ENCODE measurements at regions not wholly inside any gene's neighbourhood (a gene's known extent, or its start where the extent isn't known, plus 50 kb on each side); places are given as distances from the start of the nearest gene placed in this dataset.
"Not testable (repeated sequence)": the region's sequence is repeated elsewhere in the genome, so short reads cannot be mapped to it uniquely, and the experiment has no call there.

DNA sequence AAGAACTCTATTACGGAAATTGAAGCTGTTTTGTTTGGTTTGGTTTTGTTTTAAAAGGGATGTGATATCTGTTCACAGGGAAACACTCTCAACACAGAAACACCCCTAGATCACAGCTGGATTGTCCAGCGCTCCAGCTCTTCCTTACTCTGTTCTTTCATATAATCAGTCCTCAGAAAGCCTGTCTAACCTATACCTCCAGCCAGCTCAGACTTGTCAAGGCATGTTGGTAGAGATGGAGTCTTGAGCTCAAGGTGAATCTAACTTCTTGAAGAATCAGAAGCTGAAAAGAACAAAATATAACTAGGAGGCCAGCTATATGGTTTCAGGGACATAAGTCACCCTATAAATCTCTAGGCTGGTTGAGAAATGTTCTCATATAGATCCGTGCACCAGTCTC is 110.2 kb upstream of the EPHA3 start:
- no peak for TF ChIP-seq CTCF (IDR thresholded peaks at IDR 0.05; ENCODE audit: insufficient read depth, missing control alignments)
- DNase-seq (ENCODE audit: insufficient read length, low spot score) = no peak
- FAIRE-seq = no peak

DNA sequence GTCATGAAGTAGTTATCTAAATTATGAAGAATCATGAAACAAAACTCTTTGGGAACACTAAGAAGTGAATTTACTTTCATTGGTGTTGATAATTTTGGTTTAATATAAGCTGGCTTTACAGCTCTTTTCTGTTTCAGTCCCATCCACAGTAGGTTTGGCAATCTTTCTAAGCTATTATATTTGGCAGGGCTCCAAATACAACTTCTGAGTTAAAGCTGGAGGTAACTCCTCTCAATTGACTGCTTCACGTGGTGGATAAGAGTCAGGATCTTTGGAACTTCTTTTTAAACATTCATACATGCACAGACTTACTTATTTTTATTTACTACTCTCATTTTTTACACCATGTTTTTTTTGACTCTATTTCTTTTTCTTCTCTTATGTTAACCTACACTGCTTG is 106.5 kb upstream of the EPHA3 start:
- no peak for DNase-seq (ENCODE audit: insufficient read length, low spot score)
- FAIRE-seq = no peak
- no peak for TF ChIP-seq CTCF (IDR thresholded peaks at IDR 0.05; ENCODE audit: insufficient read depth, missing control alignments)

DNA sequence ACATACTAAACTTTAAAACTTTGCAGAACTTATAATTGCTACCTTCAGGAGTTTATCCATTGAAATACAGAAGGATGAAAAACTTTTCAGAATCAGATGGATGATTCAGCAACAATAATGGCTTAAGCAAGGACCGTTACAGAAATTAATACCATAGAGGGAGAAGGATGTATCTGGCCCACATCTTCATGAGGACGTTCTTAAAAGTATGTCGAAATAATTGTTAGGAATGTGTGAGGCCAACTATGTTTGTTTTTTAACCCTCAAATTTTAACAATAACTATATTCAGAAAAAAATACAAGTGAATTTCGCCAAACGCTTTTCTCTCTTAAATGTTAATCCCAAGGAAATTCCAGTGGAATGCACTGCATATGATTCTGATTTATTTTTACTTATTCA is 105.2 kb upstream of the EPHA3 start:
- no peak for TF ChIP-seq CTCF (IDR thresholded peaks at IDR 0.05; ENCODE audit: insufficient read depth, missing control alignments)
- FAIRE-seq (no peak), DNase-seq (ENCODE audit: insufficient read length, low spot score) (no peak)

GRCh38 chr3:89013536-89013935 is 93.9 kb upstream of the EPHA3 start:
- FAIRE-seq = no peak
- no peak for TF ChIP-seq CTCF (IDR thresholded peaks at IDR 0.05; ENCODE audit: insufficient read depth, missing control alignments)
- DNase-seq (ENCODE audit: insufficient read length, low spot score) = no peak

- DNase-seq (ENCODE audit: insufficient read length, low spot score) (no peak), FAIRE-seq (no peak)
- no peak for TF ChIP-seq CTCF (IDR thresholded peaks at IDR 0.05; ENCODE audit: insufficient read depth, missing control alignments)
Observed at GRCh38 chr3:89017531-89017930, 89.9 kb upstream of the EPHA3 start.

DNA sequence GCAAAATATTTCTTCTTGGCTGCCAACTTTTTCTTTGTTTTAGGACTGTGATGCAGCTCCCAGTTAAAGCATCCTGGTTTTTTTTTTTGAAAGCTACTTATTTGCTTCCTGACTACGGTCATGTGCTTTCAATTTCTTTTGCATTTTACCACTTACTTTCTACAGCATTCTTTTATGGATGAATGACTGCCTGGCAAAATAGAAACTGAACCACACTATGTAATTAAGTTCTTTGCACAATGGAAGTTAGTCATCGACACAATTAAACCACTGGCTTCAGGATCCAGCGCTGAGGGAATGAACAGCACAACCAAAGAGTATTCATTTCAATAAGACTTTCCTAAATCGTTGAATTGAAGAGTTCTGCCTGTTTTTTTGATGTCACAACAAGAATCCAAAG is 82.2 kb upstream of the EPHA3 start:
- TF ChIP-seq CTCF (IDR thresholded peaks at IDR 0.05; ENCODE audit: insufficient read depth, missing control alignments) = no peak
- DNase-seq (ENCODE audit: insufficient read length, low spot score) (no peak), FAIRE-seq (no peak)

DNA sequence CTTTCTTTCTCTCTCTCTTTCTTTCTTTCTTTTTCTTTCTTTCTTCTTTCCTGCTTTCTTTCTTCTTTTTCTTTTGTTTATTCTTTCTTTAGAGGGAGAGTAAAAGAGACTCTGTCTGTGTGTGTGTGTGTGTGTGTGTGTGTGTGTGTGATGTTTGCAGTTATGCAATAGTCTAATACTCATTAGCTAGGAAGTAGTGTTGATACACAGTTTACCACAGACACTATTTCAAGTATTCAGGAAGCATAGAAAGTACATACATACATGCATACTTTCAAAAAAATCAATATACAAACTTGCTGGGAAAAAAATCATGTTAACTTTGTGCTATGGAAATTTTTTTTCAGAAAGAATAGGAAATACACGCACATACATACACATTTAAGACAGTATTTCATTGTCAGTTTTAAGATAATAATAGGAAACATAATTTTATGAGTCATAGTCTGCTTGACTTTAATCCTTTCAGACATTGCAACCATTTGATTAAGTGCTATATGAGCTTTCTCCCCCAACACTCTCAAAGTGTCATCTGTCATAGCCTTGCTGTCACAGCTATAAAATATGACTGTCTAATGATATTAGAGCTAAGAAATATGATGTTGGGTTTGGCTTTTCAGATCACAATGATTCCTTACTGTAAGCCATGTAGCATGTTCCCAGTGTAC is 74.9 kb upstream of the EPHA3 start:
- DNase-seq (ENCODE audit: insufficient read length, low spot score) (no peak), FAIRE-seq (no peak)
- TF ChIP-seq CTCF (IDR thresholded peaks at IDR 0.05; ENCODE audit: insufficient read depth, missing control alignments) = no peak

DNA sequence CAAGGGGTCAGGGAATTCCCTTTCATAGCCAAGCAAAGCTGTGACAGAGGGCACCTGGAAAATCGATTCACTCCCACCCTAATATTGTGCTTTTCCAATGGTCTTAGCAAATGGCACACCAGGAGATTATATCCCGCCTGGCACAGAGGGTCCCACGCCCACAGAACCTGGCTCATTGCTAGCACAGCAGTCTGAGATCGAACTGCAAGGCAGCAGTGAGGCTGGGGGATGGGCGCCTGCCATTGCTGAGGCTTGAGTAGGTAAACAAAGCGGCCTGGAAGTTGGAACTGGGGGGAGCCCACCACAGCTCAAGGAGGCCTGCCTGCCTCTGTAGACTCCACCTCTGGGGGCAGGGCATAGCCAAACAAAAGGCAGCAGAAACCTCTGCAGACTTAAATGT is 72.7 kb upstream of the EPHA3 start:
- not testable (repeated sequence) for FAIRE-seq; DNase-seq (ENCODE audit: insufficient read length, low spot score)

All from D721Med (cell line).